OCI-LY3 (cell line): ENCODE measurements at regions not wholly inside any gene's neighbourhood (a gene's known extent, or its start where the extent isn't known, plus 50 kb on each side); places are given as distances from the start of the nearest gene placed in this dataset.

Experiments used
- H2AFZ ChIP-seq: fragments of 200-600, 300-600 bp; shearing (Covaris generic); 2 replicates; pipeline ENCODE4 v1.6.0; 2014; ENCODE audit warnings: antibody characterized with exemption, low read depth, low read length
- H3K27ac ChIP-seq: fragments of 200-600, 300-600 bp; sonication (generic); 2 replicates; pipeline ENCODE4 v1.5.1; 2014; ENCODE audit warnings: mild to moderate bottlenecking, low read length, moderate library complexity, mixed read lengths
- H3K27me3 ChIP-seq: fragments of 200-600, 300-600 bp; sonication (generic); 2 replicates; pipeline ENCODE4 v1.6.1; 2014; ENCODE audit warnings: low read depth, low read length, mixed read lengths
- H3K36me3 ChIP-seq: fragments of 200-600, 300-600 bp; sonication (generic); replicated peaks from 2 replicates; pipeline ENCODE3; 2014; ENCODE audit warnings: low read depth, low read length, mixed read lengths
- H3K4me1 ChIP-seq: fragments of 300-600, 200-600 bp; sonication (generic); 2 replicates; pipeline ENCODE4 v1.6.1; 2014; ENCODE audit warnings: low read length, mixed read lengths
- H3K4me2 ChIP-seq: fragments of 200-600, 300-600 bp; sonication (generic); 2 replicates; pipeline ENCODE4 v1.6.1; 2014; ENCODE audit warnings: low read length, mixed read lengths
- H3K4me3 ChIP-seq: fragments of 300-600, 200-600 bp; sonication (generic); 2 replicates; pipeline ENCODE4 v1.5.1; 2014; ENCODE audit warnings: antibody characterized with exemption, mild to moderate bottlenecking, low read length, moderate library complexity
- H3K79me2 ChIP-seq: fragments of 300-600, 200-600 bp; shearing (Covaris generic); 2 replicates; pipeline ENCODE4 v1.6.1; 2014; ENCODE audit warnings: mild to moderate bottlenecking, low read length, mixed read lengths
- H3K9ac ChIP-seq: fragments of 300-600, 200-600 bp; shearing (Covaris generic); 2 replicates; pipeline ENCODE4 v1.6.0; 2014; ENCODE audit warnings: mild to moderate bottlenecking, low read length, moderate library complexity
- H3K9me3 ChIP-seq: fragments of 200-600, 300-600 bp; shearing (Covaris generic); 2 replicates; pipeline ENCODE4 v1.6.1; 2014; ENCODE audit warnings: low read length, mixed read lengths; ENCODE audit not compliant: insufficient read depth
- H4K20me1 ChIP-seq: fragments of 200-600, 300-600 bp; sonication (generic); 2 replicates; pipeline ENCODE4 v1.6.1; 2016; ENCODE audit warnings: low read length, mixed read lengths; ENCODE audit not compliant: insufficient read depth
- CTCF ChIP-seq: fragments of 200-600, 300-600 bp; sonication (generic); IDR thresholded peaks from 2 replicates; pipeline ENCODE4 v1.5.1; 2014; ENCODE audit warnings: antibody characterized with exemption, low read length, low read depth
- EZH2phosphoT487 ChIP-seq: fragments of 200-600 bp; shearing (Covaris generic); IDR thresholded peaks from 2 replicates; pipeline ENCODE4 v1.6.1; 2018; ENCODE audit warnings: antibody characterized with exemption, mixed run types, low read depth

- Histone ChIP-seq H3K4me3 (no peak overlapping the region), H2AFZ (no peak overlapping the region), H3K36me3 (no peaks in the 10 kb centered on the region), H3K27me3 (no peaks in the 10 kb centered on the region), H3K9ac (no peak overlapping the region), H4K20me1 (no peaks in the 10 kb centered on the region), H3K4me1 (no peaks in the 10 kb centered on the region), H3K79me2 (no peaks in the 10 kb centered on the region), H3K27ac (no peak overlapping the region), H3K9me3 (no peaks in the 10 kb centered on the region), H3K4me2 (no peak overlapping the region)
- TF ChIP-seq EZH2phosphoT487 (no peak), CTCF (no peak)
Measured at GRCh38 chr7:80359476-80359875, 152.4 kb downstream of the GNAT3 start.

GRCh38 chr7:80359029-80359428 is 152.8 kb downstream of the GNAT3 start:
- H3K4me3 ChIP-seq: no peak overlapping the region
- TF ChIP-seq EZH2phosphoT487: no peak
- TF ChIP-seq CTCF: no peak
- no peaks in the 10 kb centered on the region for H4K20me1 ChIP-seq
- no peaks in the 10 kb centered on the region for H3K36me3 ChIP-seq
- no peaks in the 10 kb centered on the region for H3K27me3 ChIP-seq
- no peak overlapping the region for H2AFZ ChIP-seq
- no peaks in the 10 kb centered on the region for H3K79me2 ChIP-seq
- H3K27ac ChIP-seq: no peak overlapping the region
- no peak overlapping the region for H3K9ac ChIP-seq
- H3K9me3 ChIP-seq: no peaks in the 10 kb centered on the region
- H3K4me1 ChIP-seq: no peaks in the 10 kb centered on the region
- H3K4me2 ChIP-seq: no peak overlapping the region

- no peaks in the 10 kb centered on the region for H4K20me1 ChIP-seq
- no peak overlapping the region for H2AFZ ChIP-seq
Measured at GRCh38 chr7:80357530-80357929, 154.3 kb downstream of the GNAT3 start.

GRCh38 chr7:80350430-80350829 is 161.4 kb downstream of the GNAT3 start:
- TF ChIP-seq CTCF (no peak), EZH2phosphoT487 (no peak)
- Histone ChIP-seq H3K9ac (no peak overlapping the region), H3K4me1 (peaks cover 20% of the 10 kb centered on the region)

More at GRCh38 chr7:80357530-80357929, 154.3 kb downstream of the GNAT3 start:
- no peak overlapping the region for H3K4me3 ChIP-seq
- H3K79me2 ChIP-seq: no peaks in the 10 kb centered on the region
- TF ChIP-seq EZH2phosphoT487 (no peak), CTCF (no peak)
- H3K4me2 ChIP-seq: no peak overlapping the region
- H3K36me3 ChIP-seq: no peaks in the 10 kb centered on the region
- H3K9me3 ChIP-seq: no peaks in the 10 kb centered on the region
- H3K27ac ChIP-seq: no peak overlapping the region
- no peak overlapping the region for H3K9ac ChIP-seq
- no peaks in the 10 kb centered on the region for H3K27me3 ChIP-seq
- no peaks in the 10 kb centered on the region for H3K4me1 ChIP-seq

More at GRCh38 chr7:80350430-80350829, 161.4 kb downstream of the GNAT3 start:
- no peaks in the 10 kb centered on the region for H3K9me3 ChIP-seq
- no peak overlapping the region for H3K4me3 ChIP-seq
- H3K4me2 ChIP-seq: no peak overlapping the region
- no peaks in the 10 kb centered on the region for H3K79me2 ChIP-seq
- no peaks in the 10 kb centered on the region for H3K27me3 ChIP-seq
- H3K36me3 ChIP-seq: no peaks in the 10 kb centered on the region
- H4K20me1 ChIP-seq: no peaks in the 10 kb centered on the region
- no peak overlapping the region for H3K27ac ChIP-seq
- no peak overlapping the region for H2AFZ ChIP-seq
